Right lobe of liver (tissue), 4 donors: ENCODE measurements at regions not wholly inside any gene's neighbourhood (a gene's known extent, or its start where the extent isn't known, plus 50 kb on each side); places are given as distances from the start of the nearest gene placed in this dataset.

ENCODE experiments used
- POLR2A ChIP-seq: fragments of 450-650 bp; IDR thresholded peaks from one replicate; pipeline ENCODE4 v1.6.1; 2017; ENCODE audit warnings: antibody characterized with exemption, mild to moderate bottlenecking
- TF ChIP-seq, protein P1 (sequence below), 4 donors: fragments of 200-600 bp in 3 of 4; fragments of 450-650 bp in 1 of 4; IDR thresholded peaks; one replicate each; pipeline versions ENCODE4 v1.5.1 to v1.8.0; 2016 to 2022; ENCODE audit warnings: antibody characterized with exemption in 4 of 4, mild to moderate bottlenecking in 2 of 4
- donor health status: DM: no; HTN: no; CAD: no.
- donor health status: DM: no; HTN: no; CAD: no.
- donor health status: DM: no; HTN: yes; CAD: no.

DNA sequence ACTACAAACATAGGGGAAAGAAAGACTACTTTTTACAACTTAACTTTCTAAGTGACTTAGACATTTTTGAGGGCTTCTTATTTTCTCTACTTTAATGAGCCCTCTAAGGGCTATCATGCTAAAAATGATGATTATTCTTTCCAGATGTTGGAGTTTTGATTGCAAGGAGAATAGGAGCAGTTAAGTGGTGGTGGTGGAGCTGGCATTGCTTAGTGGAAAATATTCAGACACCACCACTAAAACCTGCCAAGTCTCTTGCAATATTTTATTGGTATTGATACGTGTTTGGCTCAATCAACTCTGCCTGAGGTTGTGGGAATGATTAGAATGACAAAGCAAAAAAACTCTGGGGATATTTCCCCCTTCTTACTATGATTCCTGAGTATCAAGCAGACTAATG, 82.6 kb upstream of the PTGFR start:
- TF ChIP-seq, protein P1, sequence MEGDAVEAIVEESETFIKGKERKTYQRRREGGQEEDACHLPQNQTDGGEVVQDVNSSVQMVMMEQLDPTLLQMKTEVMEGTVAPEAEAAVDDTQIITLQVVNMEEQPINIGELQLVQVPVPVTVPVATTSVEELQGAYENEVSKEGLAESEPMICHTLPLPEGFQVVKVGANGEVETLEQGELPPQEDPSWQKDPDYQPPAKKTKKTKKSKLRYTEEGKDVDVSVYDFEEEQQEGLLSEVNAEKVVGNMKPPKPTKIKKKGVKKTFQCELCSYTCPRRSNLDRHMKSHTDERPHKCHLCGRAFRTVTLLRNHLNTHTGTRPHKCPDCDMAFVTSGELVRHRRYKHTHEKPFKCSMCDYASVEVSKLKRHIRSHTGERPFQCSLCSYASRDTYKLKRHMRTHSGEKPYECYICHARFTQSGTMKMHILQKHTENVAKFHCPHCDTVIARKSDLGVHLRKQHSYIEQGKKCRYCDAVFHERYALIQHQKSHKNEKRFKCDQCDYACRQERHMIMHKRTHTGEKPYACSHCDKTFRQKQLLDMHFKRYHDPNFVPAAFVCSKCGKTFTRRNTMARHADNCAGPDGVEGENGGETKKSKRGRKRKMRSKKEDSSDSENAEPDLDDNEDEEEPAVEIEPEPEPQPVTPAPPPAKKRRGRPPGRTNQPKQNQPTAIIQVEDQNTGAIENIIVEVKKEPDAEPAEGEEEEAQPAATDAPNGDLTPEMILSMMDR (IDR thresholded peaks at IDR 0.05): no peak
- TF ChIP-seq POLR2A: no peak
